OCI-LY7 (cell line): ENCODE measurements at regions not wholly inside any gene's neighbourhood (a gene's known extent, or its start where the extent isn't known, plus 50 kb on each side); places are given as distances from the start of the nearest gene placed in this dataset.

Experiments used
- BruUV-seq: library from RNA; stranded (reverse); fragments of 400-500 nt; replicated peaks from 2 replicates; lab custom pipeline; 2021; lab: Mats Ljungman, UMichigan
- CTCF ChIA-PET: fragments of 300-600 bp; sonication (Branson Sonifier 250); formaldehyde crosslinking; loops from one replicate; lab custom pipeline; 2022; ENCODE audit warnings: antibody characterized with exemption; ENCODE audit not compliant: unreplicated experiment; lab: Charles Lee
- POLR2A ChIA-PET: fragments of 300-600 bp; sonication (Branson Sonifier 250); formaldehyde crosslinking; loops from one replicate; lab custom pipeline; 2022; ENCODE audit warnings: antibody characterized with exemption; lab: Charles Lee
- DNase-seq: peaks from one replicate; pipeline ENCODE4 v3.0.0-alpha.2; 2015; ENCODE audit warnings: low spot score
- H2AFZ ChIP-seq: fragments of 200-600 bp; sonication (generic), shearing (Covaris generic); 2 replicates; pipeline ENCODE4 v1.6.1; 2014; ENCODE audit warnings: mild to moderate bottlenecking, antibody characterized with exemption, low read length, moderate library complexity
- H3K27ac ChIP-seq: fragments of 200-600 bp; sonication (generic); 2 replicates; pipeline ENCODE4 v1.5.1; 2014; ENCODE audit warnings: mixed run types, low read depth, mild to moderate bottlenecking, moderate library complexity, low read length, inconsistent platforms; ENCODE audit not compliant: poor library complexity, severe bottlenecking
- H3K36me3 ChIP-seq: fragments of 200-600 bp; sonication (generic); 2 replicates; pipeline ENCODE4 v1.6.1; 2014; ENCODE audit warnings: mild to moderate bottlenecking, antibody characterized with exemption, low read length, moderate library complexity, mixed read lengths; ENCODE audit not compliant: insufficient read depth
- H3K4me1 ChIP-seq: fragments of 200-600 bp; sonication (generic); 2 replicates; pipeline ENCODE4 v1.5.1; 2014; ENCODE audit warnings: mild to moderate bottlenecking, low read length; ENCODE audit not compliant: insufficient read depth, poor library complexity, severe bottlenecking
- H3K4me2 ChIP-seq: fragments of 200-600 bp; sonication (generic); 2 replicates; pipeline ENCODE4 v1.6.1; 2014; ENCODE audit warnings: mild to moderate bottlenecking, low read length
- H3K4me3 ChIP-seq: fragments of 200-600 bp; sonication (generic); 2 replicates; pipeline ENCODE4 v1.5.1; 2014; ENCODE audit warnings: mild to moderate bottlenecking, low read depth, low read length; ENCODE audit not compliant: poor library complexity, severe bottlenecking
- H3K79me2 ChIP-seq: fragments of 200-600 bp; sonication (generic); 2 replicates; pipeline ENCODE4 v1.6.1; 2016; ENCODE audit warnings: low read depth, mild to moderate bottlenecking, low read length, moderate library complexity, mixed read lengths; ENCODE audit not compliant: insufficient read depth
- H3K9me2 ChIP-seq: fragments of 200-600 bp; sonication (generic); 2 replicates; pipeline ENCODE4 v1.6.1; 2016; ENCODE audit warnings: mild to moderate bottlenecking, low read length, mixed read lengths; ENCODE audit not compliant: insufficient read depth
- H3K9me3 ChIP-seq: fragments of 200-600 bp; sonication (generic); 2 replicates; pipeline ENCODE4 v1.6.1; 2014; ENCODE audit warnings: mild to moderate bottlenecking, mixed run types, low read length, mixed read lengths
- H4K20me1 ChIP-seq: fragments of 200-600 bp; sonication (generic); 2 replicates; pipeline ENCODE4 v1.6.1; 2014; ENCODE audit warnings: mild to moderate bottlenecking, antibody characterized with exemption, low read length, moderate library complexity, mixed read lengths; ENCODE audit not compliant: insufficient read depth
- CTCF ChIP-seq: fragments of 200-600 bp; sonication (generic); conservative IDR thresholded peaks from 2 replicates; pipeline ENCODE4 v1.5.1; 2014; ENCODE audit warnings: mild to moderate bottlenecking, antibody characterized with exemption, low read length, moderate library complexity, mixed read lengths
- EZH2phosphoT487 ChIP-seq: fragments of 200-600 bp; sonication (generic); IDR thresholded peaks from 2 replicates; pipeline ENCODE4 v1.6.1; 2018; ENCODE audit warnings: low read depth, borderline replicate concordance, mild to moderate bottlenecking, mixed run types, antibody characterized with exemption, low read length, moderate library complexity, mixed read lengths
- intact Hi-C: fragments of 100-400 bp; cut with micrococcal nuclease; formaldehyde crosslinking; loops from one replicate; pipeline ENCODE4 v1.10.0; 2022; ENCODE audit not compliant: unreplicated experiment

GRCh38 chr3:117253636-117254035, 544.1 kb downstream of the TUSC7 start:
- Histone ChIP-seq H3K9me2 (no peaks in the 10 kb centered on the region), H4K20me1 (no peaks in the 10 kb centered on the region), H3K4me3 (no peak overlapping the region), H2AFZ (no peak overlapping the region), H3K4me1 (no peaks in the 10 kb centered on the region), H3K36me3 (no peaks in the 10 kb centered on the region), H3K79me2 (no peaks in the 10 kb centered on the region), H3K27ac (no peak overlapping the region), H3K4me2 (no peak overlapping the region), H3K9me3 (no peaks in the 10 kb centered on the region)
- TF ChIP-seq EZH2phosphoT487 = no peak
- TF ChIP-seq CTCF = no peak
- intact Hi-C loops = no loop called here
- POLR2A ChIA-PET = interaction anchor here (0.7 kb wide), 1 partner anchor 1452 kb away, joined by 3 read pairs; no protein-coding TSS in a partner anchor
- no peak for DNase-seq
- no TSS peak for BruUV-seq
- CTCF ChIA-PET = no interaction called here

GRCh38 chr3:117254985-117255384, 545.4 kb downstream of the TUSC7 start:
- no TSS peak for BruUV-seq
- Histone ChIP-seq H3K9me3 (no peaks in the 10 kb centered on the region), H2AFZ (no peak overlapping the region), H3K79me2 (no peaks in the 10 kb centered on the region), H3K4me3 (no peak overlapping the region), H3K4me2 (no peak overlapping the region), H3K4me1 (no peaks in the 10 kb centered on the region), H4K20me1 (no peaks in the 10 kb centered on the region), H3K36me3 (no peaks in the 10 kb centered on the region), H3K27ac (no peak overlapping the region), H3K9me2 (no peaks in the 10 kb centered on the region)
- TF ChIP-seq CTCF (no peak), EZH2phosphoT487 (no peak)
- CTCF ChIA-PET = no interaction called here
- intact Hi-C loops = no loop called here
- no peak for DNase-seq
- POLR2A ChIA-PET = no interaction called here

GRCh38 chr3:117255736-117256135, 546.2 kb downstream of the TUSC7 start:
- BruUV-seq = no TSS peak
- no peak overlapping the region for H3K4me3 ChIP-seq
- H3K4me1 ChIP-seq = no peaks in the 10 kb centered on the region
- DNase-seq = no peak
- H4K20me1 ChIP-seq = no peaks in the 10 kb centered on the region
- no peak overlapping the region for H2AFZ ChIP-seq
- H3K27ac ChIP-seq = no peak overlapping the region
- no peak for TF ChIP-seq EZH2phosphoT487
- no peak for TF ChIP-seq CTCF
- H3K79me2 ChIP-seq = no peaks in the 10 kb centered on the region
- POLR2A ChIA-PET = no interaction called here
- H3K9me2 ChIP-seq = no peaks in the 10 kb centered on the region
- no peaks in the 10 kb centered on the region for H3K9me3 ChIP-seq
- no peak overlapping the region for H3K4me2 ChIP-seq
- CTCF ChIA-PET = no interaction called here
- no peaks in the 10 kb centered on the region for H3K36me3 ChIP-seq
- intact Hi-C loops = no loop called here
